ENCODE measurements at regions not wholly inside any gene's neighbourhood (a gene's known extent, or its start where the extent isn't known, plus 50 kb on each side); places are given as distances from the start of the nearest gene placed in this dataset.

GRCh38 chr3:72009851-72010443 lies 225.0 kb upstream of the PROK2 start:
- Histone ChIP-seq H3K23ac (ENCODE audit: insufficient read length, low read depth, low read length) (no peak overlapping the region), H3K23me2 (ENCODE audit: insufficient read length, low read depth, low read length, poor library complexity, severe bottlenecking) (no peaks in the 10 kb centered on the region), H3T11ph (ENCODE audit: low read length) (no peak overlapping the region), H2BK15ac (ENCODE audit: low read depth, low read length) (no peak overlapping the region), H4K5ac (ENCODE audit: insufficient read length, low read depth, low read length) (no peak overlapping the region), H2BK5ac (ENCODE audit: insufficient read length, low read length) (no peak overlapping the region), H4K91ac (ENCODE audit: insufficient read length, low read depth, low read length) (no peak overlapping the region), H2AK5ac (ENCODE audit: insufficient read length, low read length) (no peak overlapping the region), H3K27me3 (ENCODE audit: insufficient read depth, low read length) (no peaks in the 10 kb centered on the region), H3K4me2 (ENCODE audit: insufficient read depth, insufficient read length, low read length) (no peak overlapping the region), H3K14ac (ENCODE audit: insufficient read depth, low read length) (no peak overlapping the region), H4K20me1 (ENCODE audit: control insufficient read depth, insufficient read depth, insufficient read length) (no peaks in the 10 kb centered on the region), H3K79me1 (ENCODE audit: insufficient read depth, low read depth, low read length, poor library complexity, severe bottlenecking) (no peaks in the 10 kb centered on the region), H3K9me3 (ENCODE audit: control insufficient read depth, low read depth, low read length) (no peaks in the 10 kb centered on the region), H3K4me1 (ENCODE audit: insufficient read depth, low read length) (peaks cover 2% of the 10 kb centered on the region; the same call in 1 of the 2 replicates), H3K79me2 (ENCODE audit: insufficient read depth, low read length) (no peaks in the 10 kb centered on the region), H2BK120ac (ENCODE audit: low read depth, low read length, poor library complexity, severe bottlenecking) (no peak overlapping the region), H3K9ac (ENCODE audit: extremely low read depth, insufficient read length, low read length) (no peak overlapping the region), H3K18ac (ENCODE audit: insufficient read length, low read depth, low read length) (no peak overlapping the region), H3K56ac (ENCODE audit: insufficient read length, low read depth, low read length) (no peak overlapping the region), H4K8ac (replicated peaks; ENCODE audit: insufficient read length, low read depth, low read length) (no peak overlapping the region), H3K4ac (ENCODE audit: low read depth, low read length) (no peak overlapping the region), H2BK20ac (ENCODE audit: low read depth, low read length, poor library complexity, severe bottlenecking) (no peak overlapping the region), H2AFZ (ENCODE audit: low read length) (no peak overlapping the region), H3K27ac (ENCODE audit: insufficient read length, low read depth, low read length) (no peak overlapping the region), H2BK12ac (ENCODE audit: insufficient read length, low read depth, low read length) (no peak overlapping the region)
- TF ChIP-seq, protein P1, sequence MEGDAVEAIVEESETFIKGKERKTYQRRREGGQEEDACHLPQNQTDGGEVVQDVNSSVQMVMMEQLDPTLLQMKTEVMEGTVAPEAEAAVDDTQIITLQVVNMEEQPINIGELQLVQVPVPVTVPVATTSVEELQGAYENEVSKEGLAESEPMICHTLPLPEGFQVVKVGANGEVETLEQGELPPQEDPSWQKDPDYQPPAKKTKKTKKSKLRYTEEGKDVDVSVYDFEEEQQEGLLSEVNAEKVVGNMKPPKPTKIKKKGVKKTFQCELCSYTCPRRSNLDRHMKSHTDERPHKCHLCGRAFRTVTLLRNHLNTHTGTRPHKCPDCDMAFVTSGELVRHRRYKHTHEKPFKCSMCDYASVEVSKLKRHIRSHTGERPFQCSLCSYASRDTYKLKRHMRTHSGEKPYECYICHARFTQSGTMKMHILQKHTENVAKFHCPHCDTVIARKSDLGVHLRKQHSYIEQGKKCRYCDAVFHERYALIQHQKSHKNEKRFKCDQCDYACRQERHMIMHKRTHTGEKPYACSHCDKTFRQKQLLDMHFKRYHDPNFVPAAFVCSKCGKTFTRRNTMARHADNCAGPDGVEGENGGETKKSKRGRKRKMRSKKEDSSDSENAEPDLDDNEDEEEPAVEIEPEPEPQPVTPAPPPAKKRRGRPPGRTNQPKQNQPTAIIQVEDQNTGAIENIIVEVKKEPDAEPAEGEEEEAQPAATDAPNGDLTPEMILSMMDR (conservative IDR thresholded peaks at IDR 0.05) = no peak
- Mint-ChIP-seq H3K27ac (no peak overlapping the region), H3K27me3 (ENCODE audit: low read depth) (peaks cover 2% of the 10 kb centered on the region), H3K9me3 (peaks cover 4 to 15% of the 10 kb centered on the region in 2 experiments), H3K4me1 (peaks cover 13 to 15% of the 10 kb centered on the region in 2 experiments), H3K4me3 (no peak overlapping the region), H3K36me3 (ENCODE audit: insufficient read depth in 1 of 3, low read depth in 3 of 3) (peaks cover 0 to 10% (median 8%) of the 10 kb centered on the region in 3 experiments; a peak in 4 of 7 replicates)
- no CpG with 5 or more reads among the region's 8 CpGs for WGBS (ENCODE audit: extremely low coverage, insufficient read length, low lambda C conversion rate)
- no peak for DNase-seq

Measured in H9 (cell line).